DOHH2 (cell line): ENCODE measurements at regions not wholly inside any gene's neighbourhood (a gene's known extent, or its start where the extent isn't known, plus 50 kb on each side); places are given as distances from the start of the nearest gene placed in this dataset.

ENCODE experiments used
- H3F3A ChIP-seq: fragments of 200-600 bp; sonication (generic), shearing (Covaris generic); 2 replicates; pipeline ENCODE4 v1.6.0; 2016; ENCODE audit warnings: antibody characterized with exemption, mild to moderate bottlenecking; ENCODE audit not compliant: control insufficient read depth, insufficient read depth
- H3K27ac ChIP-seq: fragments of 200-600 bp; sonication (generic); 2 replicates; pipeline ENCODE4 v1.5.1; 2014; ENCODE audit warnings: low read depth, mild to moderate bottlenecking, low read length, moderate library complexity
- H3K27me3 ChIP-seq: fragments of 200-600 bp; sonication (generic); 2 replicates; pipeline ENCODE4 v1.6.1; 2014; ENCODE audit warnings: mild to moderate bottlenecking, low read length, mixed read lengths; ENCODE audit not compliant: control insufficient read depth
- H3K36me3 ChIP-seq: fragments of 200-600 bp; sonication (generic); 2 replicates; pipeline ENCODE4 v1.6.1; 2014; ENCODE audit warnings: mild to moderate bottlenecking, low read length, moderate library complexity, mixed read lengths; ENCODE audit not compliant: control insufficient read depth
- H3K4me1 ChIP-seq: fragments of 200-600 bp; sonication (generic); 2 replicates; pipeline ENCODE4 v1.6.1; 2014; ENCODE audit warnings: mild to moderate bottlenecking, low read length, mixed read lengths; ENCODE audit not compliant: control insufficient read depth
- H3K4me2 ChIP-seq: fragments of 200-600 bp; sonication (generic); 2 replicates; pipeline ENCODE4 v1.6.0; 2014; ENCODE audit warnings: mild to moderate bottlenecking, low read length, moderate library complexity
- H3K4me3 ChIP-seq: fragments of 200-600 bp; sonication (generic); 2 replicates; pipeline ENCODE4 v1.5.1; 2014; ENCODE audit warnings: mild to moderate bottlenecking, low read length, mixed read lengths
- H3K79me2 ChIP-seq: fragments of 200-600 bp; sonication (generic); 2 replicates; pipeline ENCODE4 v1.6.1; 2014; ENCODE audit warnings: mild to moderate bottlenecking, low read length, mixed read lengths; ENCODE audit not compliant: control insufficient read depth
- H3K9me2 ChIP-seq: fragments of 200-600 bp; sonication (generic); replicated peaks from 2 replicates; pipeline ENCODE4 v1.6.1; 2014; ENCODE audit warnings: mild to moderate bottlenecking, low read length, mixed read lengths; ENCODE audit not compliant: control insufficient read depth
- H3K9me3 ChIP-seq: fragments of 200-600 bp; sonication (generic); 2 replicates; pipeline ENCODE4 v1.6.1; 2014; ENCODE audit warnings: antibody characterized with exemption, low read length, mixed read lengths; ENCODE audit not compliant: control insufficient read depth, insufficient read depth
- H4K20me1 ChIP-seq: fragments of 200-600 bp; sonication (generic); 2 replicates; pipeline ENCODE4 v1.6.0; 2014; ENCODE audit warnings: low read depth, mild to moderate bottlenecking, antibody characterized with exemption, low read length, moderate library complexity; ENCODE audit not compliant: control insufficient read depth, insufficient read depth
- EZH2phosphoT487 ChIP-seq: fragments of 200-600 bp; sonication (generic); IDR thresholded peaks from 2 replicates; pipeline ENCODE4 v1.6.1; 2017; ENCODE audit warnings: borderline replicate concordance, mild to moderate bottlenecking, antibody characterized with exemption, low read length, moderate library complexity, mixed read lengths
- TF ChIP-seq, protein P1 (sequence below): fragments of 200-600 bp; sonication (generic); IDR thresholded peaks from one replicate; pipeline ENCODE4 v1.5.1; 2014; ENCODE audit warnings: antibody characterized with exemption, mild to moderate bottlenecking, low read depth, low read length; ENCODE audit not compliant: poor library complexity, severe bottlenecking

DNA sequence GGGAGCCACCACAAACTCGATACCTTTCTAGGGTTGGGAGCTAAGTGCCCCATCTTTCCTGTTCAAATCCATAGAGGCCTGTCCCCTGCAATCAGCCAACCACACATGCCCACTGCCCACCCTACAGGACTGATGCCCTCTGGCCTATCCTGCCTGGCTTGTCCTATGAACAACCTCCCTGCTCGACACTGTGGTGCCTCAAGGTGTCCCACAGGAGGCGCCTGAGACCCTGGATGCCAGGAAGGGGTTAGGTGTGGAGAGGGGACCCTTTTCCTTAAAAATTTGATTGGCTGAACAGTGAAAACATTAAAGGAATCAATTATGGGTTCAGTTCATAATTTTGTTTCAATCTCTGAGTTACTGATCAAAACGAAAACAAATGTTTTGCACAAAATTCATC lies 97.3 kb upstream of the FZD10 start:
- no peaks in the 10 kb centered on the region for H3K9me2 ChIP-seq
- H3K27ac ChIP-seq, result no peak overlapping the region
- H3K4me2 ChIP-seq, result no peak overlapping the region
- no peaks in the 10 kb centered on the region for H3K27me3 ChIP-seq
- no peaks in the 10 kb centered on the region for H3F3A ChIP-seq
- no peaks in the 10 kb centered on the region for H3K36me3 ChIP-seq
- no peaks in the 10 kb centered on the region for H3K79me2 ChIP-seq
- no peaks in the 10 kb centered on the region for H4K20me1 ChIP-seq
- H3K9me3 ChIP-seq, result no peaks in the 10 kb centered on the region
- H3K4me3 ChIP-seq, result no peak overlapping the region
- no peaks in the 10 kb centered on the region for H3K4me1 ChIP-seq
- TF ChIP-seq, protein P1, sequence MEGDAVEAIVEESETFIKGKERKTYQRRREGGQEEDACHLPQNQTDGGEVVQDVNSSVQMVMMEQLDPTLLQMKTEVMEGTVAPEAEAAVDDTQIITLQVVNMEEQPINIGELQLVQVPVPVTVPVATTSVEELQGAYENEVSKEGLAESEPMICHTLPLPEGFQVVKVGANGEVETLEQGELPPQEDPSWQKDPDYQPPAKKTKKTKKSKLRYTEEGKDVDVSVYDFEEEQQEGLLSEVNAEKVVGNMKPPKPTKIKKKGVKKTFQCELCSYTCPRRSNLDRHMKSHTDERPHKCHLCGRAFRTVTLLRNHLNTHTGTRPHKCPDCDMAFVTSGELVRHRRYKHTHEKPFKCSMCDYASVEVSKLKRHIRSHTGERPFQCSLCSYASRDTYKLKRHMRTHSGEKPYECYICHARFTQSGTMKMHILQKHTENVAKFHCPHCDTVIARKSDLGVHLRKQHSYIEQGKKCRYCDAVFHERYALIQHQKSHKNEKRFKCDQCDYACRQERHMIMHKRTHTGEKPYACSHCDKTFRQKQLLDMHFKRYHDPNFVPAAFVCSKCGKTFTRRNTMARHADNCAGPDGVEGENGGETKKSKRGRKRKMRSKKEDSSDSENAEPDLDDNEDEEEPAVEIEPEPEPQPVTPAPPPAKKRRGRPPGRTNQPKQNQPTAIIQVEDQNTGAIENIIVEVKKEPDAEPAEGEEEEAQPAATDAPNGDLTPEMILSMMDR, result no peak
- no peak for TF ChIP-seq EZH2phosphoT487

- Histone ChIP-seq H3K9me3 (no peaks in the 10 kb centered on the region), H3K27me3 (no peaks in the 10 kb centered on the region), H4K20me1 (no peaks in the 10 kb centered on the region), H3K36me3 (no peaks in the 10 kb centered on the region), H3K4me1 (no peaks in the 10 kb centered on the region), H3K79me2 (no peaks in the 10 kb centered on the region), H3K27ac (no peak overlapping the region), H3K4me3 (no peak overlapping the region), H3F3A (no peaks in the 10 kb centered on the region), H3K9me2 (no peaks in the 10 kb centered on the region), H3K4me2 (no peak overlapping the region)
- TF ChIP-seq, protein P1, result no peak
- no peak for TF ChIP-seq EZH2phosphoT487
Observed at GRCh38 chr12:130066742-130067141, 95.5 kb upstream of the FZD10 start.

- Histone ChIP-seq H3K27ac (no peak overlapping the region), H3K9me2 (no peaks in the 10 kb centered on the region), H4K20me1 (no peaks in the 10 kb centered on the region), H3F3A (no peaks in the 10 kb centered on the region), H3K4me1 (no peaks in the 10 kb centered on the region), H3K4me3 (no peak overlapping the region), H3K9me3 (no peaks in the 10 kb centered on the region), H3K4me2 (no peak overlapping the region), H3K79me2 (no peaks in the 10 kb centered on the region), H3K27me3 (no peaks in the 10 kb centered on the region), H3K36me3 (no peaks in the 10 kb centered on the region)
- TF ChIP-seq EZH2phosphoT487, result no peak
- TF ChIP-seq, protein P1, result no peak
Observed at GRCh38 chr12:130068741-130069140, 93.5 kb upstream of the FZD10 start.
